Astrocyte of the cerebellum (primary cell): ENCODE measurements at regions not wholly inside any gene's neighbourhood (a gene's known extent, or its start where the extent isn't known, plus 50 kb on each side); places are given as distances from the start of the nearest gene placed in this dataset.

ENCODE experiments used
- DNase-seq: peaks from one replicate; pipeline ENCODE4 v3.0.0-alpha.2; 2011; ENCODE audit warnings: low read depth
- H3K4me3 ChIP-seq: 2 replicates; pipeline ENCODE4 v1.5.1; 2011; ENCODE audit warnings: mild to moderate bottlenecking, low read depth, low read length, moderate library complexity
- in situ Hi-C: cut with HindIII; loops from 2 replicates; pipeline ENCODE4 v1.10.0; 2017; ENCODE audit warnings: low sequenced_read_pairs
- TF ChIP-seq, protein P1 (sequence below): IDR thresholded peaks from 2 replicates; pipeline ENCODE4 v1.5.1; 2012; ENCODE audit warnings: low read length, low read depth, moderate library complexity, mild to moderate bottlenecking; ENCODE audit errors: missing control alignments

DNA sequence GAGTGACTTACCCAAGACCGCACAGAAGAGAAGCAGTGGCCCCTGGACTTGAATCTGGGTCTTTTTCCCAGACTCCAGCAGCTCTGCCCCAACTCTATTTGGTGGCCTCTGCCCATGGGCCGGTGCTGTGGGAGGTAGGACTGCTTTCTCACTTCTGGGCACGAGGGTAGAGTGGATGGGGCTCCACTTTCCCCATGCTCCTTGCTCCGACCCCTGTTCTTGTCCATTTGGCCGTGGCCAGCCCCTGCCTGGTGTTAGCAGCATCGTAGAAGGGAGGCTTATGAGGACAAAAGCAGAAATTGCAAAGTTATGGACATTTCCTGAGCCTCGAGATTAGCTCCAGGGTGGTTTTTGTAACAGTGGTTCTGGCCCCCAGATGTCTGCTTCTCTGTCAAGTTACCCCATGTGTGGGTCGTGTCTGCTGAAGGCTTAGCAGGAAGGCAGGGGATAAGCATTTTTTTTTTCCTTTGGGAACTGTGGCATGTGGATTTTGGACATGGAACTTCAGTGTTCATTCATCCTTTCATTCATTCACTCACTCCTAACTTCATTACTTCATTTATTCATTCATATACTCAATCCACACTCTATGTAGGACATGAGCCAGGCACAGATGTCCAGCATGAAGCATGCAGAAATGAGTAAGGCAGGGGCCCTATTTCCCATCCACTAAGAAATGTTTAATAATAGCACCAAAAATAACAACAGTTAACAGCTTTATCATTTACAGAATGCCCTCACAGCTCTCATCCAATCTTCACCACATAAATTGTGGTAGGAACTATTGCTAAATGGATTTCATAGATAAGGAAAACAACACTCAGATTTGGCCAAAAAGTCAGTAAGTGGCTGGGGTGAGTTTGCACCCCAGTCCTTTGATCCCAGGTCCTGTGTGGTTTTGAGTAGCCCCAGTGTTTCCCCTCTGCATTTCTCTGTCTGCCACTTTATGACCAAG is 180.5 kb downstream of the OPA1 start:
- H3K4me3 ChIP-seq = no peak overlapping the region
- no peak for DNase-seq
- TF ChIP-seq, protein P1, sequence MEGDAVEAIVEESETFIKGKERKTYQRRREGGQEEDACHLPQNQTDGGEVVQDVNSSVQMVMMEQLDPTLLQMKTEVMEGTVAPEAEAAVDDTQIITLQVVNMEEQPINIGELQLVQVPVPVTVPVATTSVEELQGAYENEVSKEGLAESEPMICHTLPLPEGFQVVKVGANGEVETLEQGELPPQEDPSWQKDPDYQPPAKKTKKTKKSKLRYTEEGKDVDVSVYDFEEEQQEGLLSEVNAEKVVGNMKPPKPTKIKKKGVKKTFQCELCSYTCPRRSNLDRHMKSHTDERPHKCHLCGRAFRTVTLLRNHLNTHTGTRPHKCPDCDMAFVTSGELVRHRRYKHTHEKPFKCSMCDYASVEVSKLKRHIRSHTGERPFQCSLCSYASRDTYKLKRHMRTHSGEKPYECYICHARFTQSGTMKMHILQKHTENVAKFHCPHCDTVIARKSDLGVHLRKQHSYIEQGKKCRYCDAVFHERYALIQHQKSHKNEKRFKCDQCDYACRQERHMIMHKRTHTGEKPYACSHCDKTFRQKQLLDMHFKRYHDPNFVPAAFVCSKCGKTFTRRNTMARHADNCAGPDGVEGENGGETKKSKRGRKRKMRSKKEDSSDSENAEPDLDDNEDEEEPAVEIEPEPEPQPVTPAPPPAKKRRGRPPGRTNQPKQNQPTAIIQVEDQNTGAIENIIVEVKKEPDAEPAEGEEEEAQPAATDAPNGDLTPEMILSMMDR = no peak
- in situ Hi-C loops = loop anchor here (5.0 to 10.0 kb wide), 2 partner anchors 59 to 529 kb away; no protein-coding TSS in a partner anchor

DNA sequence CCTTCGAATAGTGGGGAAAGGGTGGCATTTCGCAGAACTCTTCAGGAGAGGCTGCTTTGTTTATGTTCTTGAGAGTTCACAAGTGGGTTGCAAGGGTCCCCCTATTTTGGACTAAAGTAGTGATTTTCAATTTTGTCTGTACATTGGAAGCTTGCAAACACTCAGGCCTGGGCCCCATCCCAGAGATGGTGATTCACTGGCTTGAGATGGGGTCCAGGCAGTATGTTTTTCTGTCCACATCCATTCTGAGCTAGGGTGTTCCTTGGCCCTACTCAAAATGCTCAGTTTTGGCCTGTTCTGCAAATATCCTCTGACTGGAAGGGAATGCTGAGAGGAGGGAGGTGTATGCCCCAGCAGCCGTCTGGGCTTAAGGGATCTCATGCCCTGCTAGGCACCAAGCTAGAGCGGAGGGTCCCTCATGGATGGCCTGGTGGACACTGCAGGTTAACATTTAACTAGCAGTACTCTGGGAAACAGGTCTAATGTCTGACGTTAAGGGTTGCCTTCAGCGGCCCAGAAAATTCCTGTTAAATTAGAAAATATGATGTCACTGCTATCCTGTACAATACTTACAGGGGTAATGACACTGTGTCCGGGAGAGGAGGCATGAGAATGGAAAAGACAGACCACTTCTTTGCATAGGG is 181.4 kb downstream of the OPA1 start:
- H3K4me3 ChIP-seq = no peak overlapping the region
- in situ Hi-C loops = loop anchor here (5.0 to 10.0 kb wide), 2 partner anchors 60 to 528 kb away; no protein-coding TSS in a partner anchor
- no peak for DNase-seq
- TF ChIP-seq, protein P1 = no peak

DNA sequence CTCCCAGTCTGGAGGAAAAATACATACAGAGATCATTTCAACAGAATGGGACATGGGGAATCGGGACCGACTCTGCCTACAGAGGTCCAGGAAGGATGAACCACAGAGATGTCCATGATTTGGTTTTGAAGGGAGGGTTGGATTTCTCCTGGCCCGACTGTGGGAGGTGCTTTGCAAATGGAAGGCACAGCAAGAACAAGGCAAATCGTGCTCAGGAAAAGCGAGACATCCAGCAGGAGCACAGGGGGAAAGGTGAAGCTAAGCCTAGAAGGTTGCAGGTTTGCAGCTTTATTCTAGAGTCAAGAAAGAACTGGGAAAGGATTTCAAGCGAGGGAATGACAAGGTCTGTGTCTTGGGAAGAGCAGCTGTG is 181.9 kb downstream of the OPA1 start:
- H3K4me3 ChIP-seq = no peak overlapping the region
- in situ Hi-C loops = loop anchor here (5.0 to 10.0 kb wide), 2 partner anchors 60 to 527 kb away; no protein-coding TSS in a partner anchor
- TF ChIP-seq, protein P1 = no peak
- no peak for DNase-seq

DNA sequence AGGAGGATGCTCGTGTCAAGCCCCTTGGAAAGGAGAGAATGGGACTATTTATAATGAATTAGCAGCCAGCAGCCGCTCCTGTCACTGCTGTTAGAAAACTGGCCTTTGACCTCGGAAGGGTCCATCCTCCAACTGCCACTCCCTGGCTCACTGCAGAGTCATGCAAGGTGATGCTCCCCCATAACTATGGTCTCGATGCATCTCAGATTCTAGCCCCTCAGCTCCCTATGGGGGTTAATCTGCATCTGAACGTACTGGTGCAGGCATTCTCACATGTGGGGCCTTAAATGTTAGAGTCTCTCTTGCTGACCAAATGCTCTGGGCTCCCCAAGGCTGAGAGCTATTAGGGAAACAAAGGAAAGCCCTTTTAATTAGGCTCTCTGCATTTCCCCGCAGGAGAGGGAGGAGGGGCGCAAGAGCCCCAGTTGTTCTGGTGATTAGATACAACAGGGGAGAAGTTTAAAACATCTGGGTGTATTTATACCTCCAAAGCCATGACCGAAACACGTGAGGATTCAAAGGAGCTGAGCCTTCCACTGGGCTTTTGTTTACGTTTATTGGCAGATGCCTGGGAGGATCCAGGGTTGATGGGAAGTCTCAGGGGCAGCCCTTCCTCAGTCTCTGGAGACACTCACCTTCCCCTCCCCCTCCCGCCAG is 182.5 kb downstream of the OPA1 start:
- TF ChIP-seq, protein P1 = no peak
- in situ Hi-C loops = loop anchor here (10.0 kb wide), 1 partner anchor 61 kb away; no protein-coding TSS in a partner anchor
- H3K4me3 ChIP-seq = no peak overlapping the region
- DNase-seq = no peak

DNA sequence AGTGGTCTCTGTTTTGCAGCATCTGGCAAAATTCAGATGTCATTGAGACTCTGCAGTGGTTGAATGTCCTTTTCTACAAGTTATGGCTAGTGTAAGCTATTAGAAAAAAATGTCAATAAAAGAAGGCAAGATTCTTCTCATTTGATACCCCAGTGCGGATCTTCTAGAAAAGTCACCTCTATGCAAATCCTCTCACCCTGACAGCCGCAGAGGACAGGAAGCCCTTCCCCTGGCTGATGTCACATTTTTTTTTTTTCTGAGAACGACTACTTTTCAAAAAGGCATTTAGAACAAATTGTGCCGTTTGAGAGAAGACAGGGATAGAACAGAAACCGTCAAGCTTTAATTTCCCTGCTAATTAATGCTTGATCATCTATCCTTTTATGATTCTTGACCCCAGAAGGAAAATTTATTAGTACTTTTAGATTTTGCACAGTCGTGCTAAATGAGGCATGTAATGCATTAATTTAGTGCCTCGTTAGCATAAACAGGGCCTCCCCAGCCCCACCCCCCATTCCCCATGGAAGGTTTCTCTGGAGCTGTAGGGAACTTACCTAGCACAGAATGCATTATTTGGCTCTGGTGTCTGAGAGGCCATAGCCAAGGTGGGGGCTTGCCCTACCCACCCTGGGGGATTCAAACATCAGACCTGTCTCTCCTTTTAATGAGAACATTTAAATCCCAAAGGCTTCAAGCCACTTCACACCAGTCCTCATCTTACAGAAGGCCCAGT is 183.8 kb downstream of the OPA1 start:
- H3K4me3 ChIP-seq = no peak overlapping the region
- DNase-seq = no peak
- TF ChIP-seq, protein P1 = no peak
- in situ Hi-C loops = loop anchor here (10.0 kb wide), 1 partner anchor 62 kb away; no protein-coding TSS in a partner anchor
